ENCODE measurements at regions not wholly inside any gene's neighbourhood (a gene's known extent, or its start where the extent isn't known, plus 50 kb on each side); places are given as distances from the start of the nearest gene placed in this dataset.

GRCh38 chr13:22018076-22018835 lies 347.4 kb downstream of the FGF9 start:
- H3K4me3 ChIP-seq (ENCODE audit: low read length): no peak overlapping the region
- TF ChIP-seq CTCF (conservative IDR thresholded peaks at IDR 0.05; ENCODE audit: low read length): no peak
- no peak for DNase-seq (ENCODE audit: low read depth)

- no peak for TF ChIP-seq CTCF (conservative IDR thresholded peaks at IDR 0.05; ENCODE audit: low read length)
- no peak overlapping the region for H3K4me3 ChIP-seq (ENCODE audit: low read length)
- no peak for DNase-seq (ENCODE audit: low read depth)
Observed at GRCh38 chr13:22018836-22019210, 347.9 kb downstream of the FGF9 start.

- TF ChIP-seq CTCF (conservative IDR thresholded peaks at IDR 0.05; ENCODE audit: low read length): no peak
- no peak overlapping the region for H3K4me3 ChIP-seq (ENCODE audit: low read length)
- DNase-seq (ENCODE audit: low read depth): no peak
Observed at GRCh38 chr13:22024381-22024994, 353.6 kb downstream of the FGF9 start.

- no peak for TF ChIP-seq CTCF (conservative IDR thresholded peaks at IDR 0.05; ENCODE audit: low read length)
- DNase-seq (ENCODE audit: low read depth): no peak
- no peak overlapping the region for H3K4me3 ChIP-seq (ENCODE audit: low read length)
Observed at GRCh38 chr13:22027566-22027965, 356.7 kb downstream of the FGF9 start.

GRCh38 chr13:22028831-22029230 lies 358.0 kb downstream of the FGF9 start:
- TF ChIP-seq CTCF (conservative IDR thresholded peaks at IDR 0.05; ENCODE audit: low read length): no peak
- H3K4me3 ChIP-seq (ENCODE audit: low read length): no peak overlapping the region
- DNase-seq (ENCODE audit: low read depth): no peak

- no peak for TF ChIP-seq CTCF (conservative IDR thresholded peaks at IDR 0.05; ENCODE audit: low read length)
- H3K4me3 ChIP-seq (ENCODE audit: low read length): no peak overlapping the region
- no peak for DNase-seq (ENCODE audit: low read depth)
Observed at GRCh38 chr13:22030321-22030720, 359.4 kb downstream of the FGF9 start.

GRCh38 chr13:22031702-22032286 lies 360.9 kb downstream of the FGF9 start:
- no peak for DNase-seq (ENCODE audit: low read depth)
- TF ChIP-seq CTCF (conservative IDR thresholded peaks at IDR 0.05; ENCODE audit: low read length): no peak
- no peak overlapping the region for H3K4me3 ChIP-seq (ENCODE audit: low read length)

Measured in AG10803 (cell line).